PFSK-1 (cell line): ENCODE measurements at regions not wholly inside any gene's neighbourhood (a gene's known extent, or its start where the extent isn't known, plus 50 kb on each side); places are given as distances from the start of the nearest gene placed in this dataset.

ENCODE experiments used
- FOXP2 ChIP-seq: optimal IDR thresholded peaks from 2 replicates; pipeline ENCODE3; 2011; ENCODE audit warnings: borderline replicate concordance, control low read depth, inconsistent platforms; ENCODE audit not compliant: insufficient read depth; ENCODE audit errors: extremely low read length, extremely low read depth
- POLR2AphosphoS5 ChIP-seq: IDR thresholded peaks from 2 replicates; pipeline ENCODE4 v1.6.1; 2012; ENCODE audit warnings: low read depth, mild to moderate bottlenecking, control low read depth, low read length, moderate library complexity
- SIN3A ChIP-seq: IDR thresholded peaks from 2 replicates; pipeline ENCODE4 v1.6.1; 2012; ENCODE audit warnings: mild to moderate bottlenecking, low read length, moderate library complexity, borderline replicate concordance; ENCODE audit not compliant: insufficient read depth
- TAF1 ChIP-seq: IDR thresholded peaks from 2 replicates; pipeline ENCODE4 v1.6.1; 2012; ENCODE audit warnings: low read length, control low read depth, borderline replicate concordance; ENCODE audit not compliant: insufficient read depth
- TF ChIP-seq, protein P1 (sequence below), 2 experiments: IDR thresholded peaks; 2 replicates each; pipeline versions ENCODE4 v1.6.1 to v1.8.0; 2011 to 2012; ENCODE audit warnings: low read depth in 2 of 2, low read length in 2 of 2, control low read depth in 1 of 2, inconsistent platforms in 1 of 2, mild to moderate bottlenecking in 1 of 2, moderate library complexity in 1 of 2; ENCODE audit not compliant: insufficient read depth in 1 of 2

GRCh38 chrX:107325467-107325866 is 119.1 kb downstream of the DNAAF6 start:
- TF ChIP-seq FOXP2 (no peak), TAF1 (no peak), SIN3A (no peak), POLR2AphosphoS5 (no peak)

- TF ChIP-seq, protein P1, sequence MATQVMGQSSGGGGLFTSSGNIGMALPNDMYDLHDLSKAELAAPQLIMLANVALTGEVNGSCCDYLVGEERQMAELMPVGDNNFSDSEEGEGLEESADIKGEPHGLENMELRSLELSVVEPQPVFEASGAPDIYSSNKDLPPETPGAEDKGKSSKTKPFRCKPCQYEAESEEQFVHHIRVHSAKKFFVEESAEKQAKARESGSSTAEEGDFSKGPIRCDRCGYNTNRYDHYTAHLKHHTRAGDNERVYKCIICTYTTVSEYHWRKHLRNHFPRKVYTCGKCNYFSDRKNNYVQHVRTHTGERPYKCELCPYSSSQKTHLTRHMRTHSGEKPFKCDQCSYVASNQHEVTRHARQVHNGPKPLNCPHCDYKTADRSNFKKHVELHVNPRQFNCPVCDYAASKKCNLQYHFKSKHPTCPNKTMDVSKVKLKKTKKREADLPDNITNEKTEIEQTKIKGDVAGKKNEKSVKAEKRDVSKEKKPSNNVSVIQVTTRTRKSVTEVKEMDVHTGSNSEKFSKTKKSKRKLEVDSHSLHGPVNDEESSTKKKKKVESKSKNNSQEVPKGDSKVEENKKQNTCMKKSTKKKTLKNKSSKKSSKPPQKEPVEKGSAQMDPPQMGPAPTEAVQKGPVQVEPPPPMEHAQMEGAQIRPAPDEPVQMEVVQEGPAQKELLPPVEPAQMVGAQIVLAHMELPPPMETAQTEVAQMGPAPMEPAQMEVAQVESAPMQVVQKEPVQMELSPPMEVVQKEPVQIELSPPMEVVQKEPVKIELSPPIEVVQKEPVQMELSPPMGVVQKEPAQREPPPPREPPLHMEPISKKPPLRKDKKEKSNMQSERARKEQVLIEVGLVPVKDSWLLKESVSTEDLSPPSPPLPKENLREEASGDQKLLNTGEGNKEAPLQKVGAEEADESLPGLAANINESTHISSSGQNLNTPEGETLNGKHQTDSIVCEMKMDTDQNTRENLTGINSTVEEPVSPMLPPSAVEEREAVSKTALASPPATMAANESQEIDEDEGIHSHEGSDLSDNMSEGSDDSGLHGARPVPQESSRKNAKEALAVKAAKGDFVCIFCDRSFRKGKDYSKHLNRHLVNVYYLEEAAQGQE (IDR thresholded peaks at IDR 0.05; ENCODE audit: insufficient read depth in 1 of 2, low read depth in 2 of 2, low read length in 2 of 2), result no peak
- TF ChIP-seq TAF1 (no peak), POLR2AphosphoS5 (no peak), FOXP2 (no peak), SIN3A (no peak)
Measured at GRCh38 chrX:107348051-107348450, 101.4 kb upstream of the FRMPD3 start.

GRCh38 chrX:107348990-107349389 is 100.5 kb upstream of the FRMPD3 start:
- no peak for TF ChIP-seq SIN3A
- no peak for TF ChIP-seq FOXP2
- TF ChIP-seq POLR2AphosphoS5, result no peak
- TF ChIP-seq TAF1, result no peak
- TF ChIP-seq, protein P1 (IDR thresholded peaks at IDR 0.05; ENCODE audit: insufficient read depth in 1 of 2, low read depth in 2 of 2, low read length in 2 of 2), result no peak

DNA sequence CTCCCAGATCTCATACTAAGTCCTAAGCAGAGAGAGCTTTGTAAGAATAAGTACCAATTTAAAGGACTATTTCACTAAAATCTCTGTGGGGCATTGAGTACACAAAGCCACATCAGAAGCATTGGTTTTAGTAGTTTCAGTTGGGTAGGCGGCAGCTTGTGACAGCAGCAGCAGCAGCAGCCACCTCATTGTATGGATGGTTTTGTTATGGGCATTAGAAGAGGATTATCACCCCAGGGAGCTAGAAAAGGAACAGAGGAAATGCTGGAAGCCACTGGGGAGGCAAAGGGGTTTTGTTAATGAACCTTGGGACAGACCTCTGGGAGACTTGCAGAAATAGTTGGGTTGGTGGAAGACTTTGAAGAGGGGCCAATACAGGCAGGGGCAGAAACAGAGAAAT is 93.9 kb upstream of the FRMPD3 start:
- TF ChIP-seq FOXP2, result no peak
- TF ChIP-seq POLR2AphosphoS5, result no peak
- no peak for TF ChIP-seq SIN3A
- TF ChIP-seq, protein P1 (IDR thresholded peaks at IDR 0.05; ENCODE audit: insufficient read depth in 1 of 2, low read depth in 2 of 2, low read length in 2 of 2), result no peak
- no peak for TF ChIP-seq TAF1

- TF ChIP-seq, protein P1 (IDR thresholded peaks at IDR 0.05; ENCODE audit: insufficient read depth in 1 of 2, low read depth in 2 of 2, low read length in 2 of 2), result no peak
- TF ChIP-seq POLR2AphosphoS5, result no peak
- no peak for TF ChIP-seq SIN3A
- TF ChIP-seq FOXP2, result no peak
- TF ChIP-seq TAF1, result no peak
Measured at GRCh38 chrX:107360788-107361360, 88.6 kb upstream of the FRMPD3 start.
